ENCODE measurements at regions not wholly inside any gene's neighbourhood (a gene's known extent, or its start where the extent isn't known, plus 50 kb on each side); places are given as distances from the start of the nearest gene placed in this dataset.

DNA sequence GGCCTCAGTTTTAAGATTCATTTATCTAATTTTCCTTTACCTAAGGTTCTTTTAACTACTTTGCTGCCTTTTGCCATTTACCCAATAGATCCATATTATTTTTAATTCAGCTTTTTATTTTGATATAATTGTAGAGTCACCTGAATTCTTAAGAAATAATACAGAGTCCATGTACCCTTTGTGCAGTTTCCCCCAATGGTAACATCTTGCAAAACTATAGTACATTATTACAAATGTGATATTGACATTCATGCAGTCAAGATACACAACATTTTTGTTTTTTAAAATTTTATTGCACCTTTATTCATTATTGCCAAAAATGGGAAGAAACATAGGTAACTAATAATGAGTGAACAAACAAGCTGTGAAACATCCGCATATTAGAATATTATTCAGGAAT is 208.7 kb upstream of the WDFY3 start:
- Histone ChIP-seq H3K9me3 (ENCODE audit: low read length) (no peaks in the 10 kb centered on the region), H3K79me2 (ENCODE audit: low read length) (no peaks in the 10 kb centered on the region), H3F3A (ENCODE audit: low read length, unreplicated experiment) (no peaks in the 10 kb centered on the region), H3K36me3 (ENCODE audit: low read depth, low read length) (no peaks in the 10 kb centered on the region), H3K27me3 (ENCODE audit: low read length) (no peaks in the 10 kb centered on the region), H3K4me3 (ENCODE audit: low read length) (no peak overlapping the region), H3K4me1 (ENCODE audit: insufficient read depth, low read length) (no peaks in the 10 kb centered on the region), H3K4me2 (ENCODE audit: low read length) (no peak overlapping the region), H3K9ac (ENCODE audit: low read length) (no peak overlapping the region), H3K27ac (ENCODE audit: low read length) (no peak overlapping the region), H4K20me1 (ENCODE audit: low read length) (no peaks in the 10 kb centered on the region), H3K9me2 (replicated peaks; ENCODE audit: low read length) (no peaks in the 10 kb centered on the region), H2AFZ (ENCODE audit: low read length) (no peak overlapping the region)
- TF ChIP-seq EZH2phosphoT487 (IDR thresholded peaks at IDR 0.05; ENCODE audit: borderline replicate concordance, low read length) (no peak), EZH2 (IDR thresholded peaks at IDR 0.05; ENCODE audit: low read length, unreplicated experiment) (no peak), CTCF (conservative IDR thresholded peaks at IDR 0.05; ENCODE audit: low read depth, low read length) (no peak)
- no peak for ATAC-seq
- no TSS peak for BruUV-seq (replicated peaks)
- no peak for DNase-seq
- intact Hi-C loops (cut with micrococcal nuclease): no loop called here
- POLR2A ChIA-PET (ENCODE audit: unreplicated experiment): no interaction called here
- CTCF ChIA-PET: no interaction called here

- no peaks in the 10 kb centered on the region for H3K9me2 ChIP-seq (replicated peaks; ENCODE audit: low read length)
- intact Hi-C loops (cut with micrococcal nuclease): no loop called here
- no peaks in the 10 kb centered on the region for H4K20me1 ChIP-seq (ENCODE audit: low read length)
- no TSS peak for BruUV-seq (replicated peaks)
- no peak overlapping the region for H3K9ac ChIP-seq (ENCODE audit: low read length)
- DNase-seq (no peak), ATAC-seq (no peak)
- POLR2A ChIA-PET (ENCODE audit: unreplicated experiment): no interaction called here
- no peaks in the 10 kb centered on the region for H3K79me2 ChIP-seq (ENCODE audit: low read length)
- H2AFZ ChIP-seq (ENCODE audit: low read length): no peak overlapping the region
- H3K9me3 ChIP-seq (ENCODE audit: low read length): no peaks in the 10 kb centered on the region
- H3K4me2 ChIP-seq (ENCODE audit: low read length): no peak overlapping the region
- TF ChIP-seq EZH2phosphoT487 (IDR thresholded peaks at IDR 0.05; ENCODE audit: borderline replicate concordance, low read length) (no peak), CTCF (conservative IDR thresholded peaks at IDR 0.05; ENCODE audit: low read depth, low read length) (no peak), EZH2 (IDR thresholded peaks at IDR 0.05; ENCODE audit: low read length, unreplicated experiment) (no peak)
- no peaks in the 10 kb centered on the region for H3K4me1 ChIP-seq (ENCODE audit: insufficient read depth, low read length)
- no peak overlapping the region for H3K27ac ChIP-seq (ENCODE audit: low read length)
- CTCF ChIA-PET: no interaction called here
- H3K4me3 ChIP-seq (ENCODE audit: low read length): no peak overlapping the region
- H3F3A ChIP-seq (ENCODE audit: low read length, unreplicated experiment): no peaks in the 10 kb centered on the region
- no peaks in the 10 kb centered on the region for H3K36me3 ChIP-seq (ENCODE audit: low read depth, low read length)
- H3K27me3 ChIP-seq (ENCODE audit: low read length): no peaks in the 10 kb centered on the region
Measured at GRCh38 chr4:85177092-85177491, 210.6 kb upstream of the WDFY3 start.

DNA sequence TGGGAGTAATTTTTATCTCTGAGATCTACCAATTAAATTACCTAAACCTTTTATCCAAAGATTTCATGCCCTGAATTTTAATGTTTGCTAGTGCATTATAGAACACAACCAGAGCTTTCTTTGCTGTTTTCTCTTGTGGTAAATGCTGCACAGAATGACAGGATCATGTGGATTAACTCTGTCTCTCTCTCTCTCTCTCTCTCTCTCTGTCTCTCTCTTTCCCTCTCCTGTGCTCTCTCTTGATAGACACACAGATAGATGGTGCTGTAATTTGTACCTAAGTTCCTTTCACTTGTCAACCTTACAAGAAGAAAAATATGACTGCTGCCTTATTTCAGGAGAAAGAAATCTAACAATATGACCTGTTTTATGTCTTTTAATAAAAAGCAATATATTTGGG is 211.2 kb upstream of the WDFY3 start:
- no peaks in the 10 kb centered on the region for H3K27me3 ChIP-seq (ENCODE audit: low read length)
- no peak overlapping the region for H3K27ac ChIP-seq (ENCODE audit: low read length)
- no peaks in the 10 kb centered on the region for H3K79me2 ChIP-seq (ENCODE audit: low read length)
- ATAC-seq: no peak
- BruUV-seq (replicated peaks): no TSS peak
- no peaks in the 10 kb centered on the region for H3F3A ChIP-seq (ENCODE audit: low read length, unreplicated experiment)
- H3K4me2 ChIP-seq (ENCODE audit: low read length): no peak overlapping the region
- no peaks in the 10 kb centered on the region for H3K9me2 ChIP-seq (replicated peaks; ENCODE audit: low read length)
- H2AFZ ChIP-seq (ENCODE audit: low read length): no peak overlapping the region
- CTCF ChIA-PET: no interaction called here
- POLR2A ChIA-PET (ENCODE audit: unreplicated experiment): no interaction called here
- no peaks in the 10 kb centered on the region for H4K20me1 ChIP-seq (ENCODE audit: low read length)
- H3K4me3 ChIP-seq (ENCODE audit: low read length): no peak overlapping the region
- no peak overlapping the region for H3K9ac ChIP-seq (ENCODE audit: low read length)
- no peaks in the 10 kb centered on the region for H3K4me1 ChIP-seq (ENCODE audit: insufficient read depth, low read length)
- no peaks in the 10 kb centered on the region for H3K36me3 ChIP-seq (ENCODE audit: low read depth, low read length)
- DNase-seq: no peak
- TF ChIP-seq CTCF (conservative IDR thresholded peaks at IDR 0.05; ENCODE audit: low read depth, low read length): no peak
- TF ChIP-seq EZH2 (IDR thresholded peaks at IDR 0.05; ENCODE audit: low read length, unreplicated experiment): no peak
- TF ChIP-seq EZH2phosphoT487 (IDR thresholded peaks at IDR 0.05; ENCODE audit: borderline replicate concordance, low read length): no peak
- intact Hi-C loops (cut with micrococcal nuclease): no loop called here
- H3K9me3 ChIP-seq (ENCODE audit: low read length): no peaks in the 10 kb centered on the region
